AG04449 (cell line): ENCODE measurements at regions not wholly inside any gene's neighbourhood (a gene's known extent, or its start where the extent isn't known, plus 50 kb on each side); places are given as distances from the start of the nearest gene placed in this dataset.

Experiments used
- CTCF ChIA-PET: fragments of 350-600 bp; formaldehyde crosslinking; extraction: SDS; loops from one replicate; lab custom pipeline; 2021; ENCODE audit warnings: antibody characterized with exemption; lab: Yijun Ruan, JAX
- POLR2A ChIA-PET: fragments of 400-600, 350-600 bp; formaldehyde crosslinking; extraction: SDS; loops from one replicate; lab custom pipeline; 2020; ENCODE audit warnings: antibody characterized with exemption, inconsistent platforms; lab: Yijun Ruan, JAX
- DNase-seq: peaks from one replicate; pipeline ENCODE4 v3.0.0-alpha.2; 2010; ENCODE audit warnings: low read depth, low spot score
- H3K4me3 ChIP-seq: 2 replicates; pipeline ENCODE4 v1.5.1; 2011; ENCODE audit warnings: low read depth, mild to moderate bottlenecking, control low read depth, low read length
- TF ChIP-seq, protein P1 (sequence below): IDR thresholded peaks from one replicate; pipeline ENCODE4 v1.5.1; 2011; ENCODE audit warnings: mild to moderate bottlenecking, moderate library complexity, low read length, control low read depth, inconsistent platforms; ENCODE audit not compliant: insufficient read depth; ENCODE audit errors: missing control alignments

DNA sequence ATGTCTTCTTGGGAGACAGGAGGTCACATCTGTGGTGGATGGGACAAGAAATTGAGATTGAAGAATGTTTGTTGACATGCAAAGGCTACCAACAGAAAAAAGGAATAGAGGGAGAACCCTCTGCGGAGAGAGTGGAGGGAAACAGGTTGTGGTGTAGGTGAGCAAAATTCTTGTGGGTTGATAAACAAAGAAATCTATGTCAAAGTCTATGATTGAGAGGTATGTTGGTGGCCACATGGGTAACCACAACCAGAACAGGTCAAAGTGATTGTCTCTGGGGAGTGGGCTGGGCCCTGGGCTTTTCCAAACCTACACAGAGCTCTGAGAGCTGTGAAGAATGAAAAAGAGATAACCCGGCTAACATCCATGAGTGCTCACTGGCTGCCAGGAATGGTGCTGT, 62.8 kb upstream of the NCK2 start:
- POLR2A ChIA-PET, result no interaction called here
- TF ChIP-seq, protein P1, sequence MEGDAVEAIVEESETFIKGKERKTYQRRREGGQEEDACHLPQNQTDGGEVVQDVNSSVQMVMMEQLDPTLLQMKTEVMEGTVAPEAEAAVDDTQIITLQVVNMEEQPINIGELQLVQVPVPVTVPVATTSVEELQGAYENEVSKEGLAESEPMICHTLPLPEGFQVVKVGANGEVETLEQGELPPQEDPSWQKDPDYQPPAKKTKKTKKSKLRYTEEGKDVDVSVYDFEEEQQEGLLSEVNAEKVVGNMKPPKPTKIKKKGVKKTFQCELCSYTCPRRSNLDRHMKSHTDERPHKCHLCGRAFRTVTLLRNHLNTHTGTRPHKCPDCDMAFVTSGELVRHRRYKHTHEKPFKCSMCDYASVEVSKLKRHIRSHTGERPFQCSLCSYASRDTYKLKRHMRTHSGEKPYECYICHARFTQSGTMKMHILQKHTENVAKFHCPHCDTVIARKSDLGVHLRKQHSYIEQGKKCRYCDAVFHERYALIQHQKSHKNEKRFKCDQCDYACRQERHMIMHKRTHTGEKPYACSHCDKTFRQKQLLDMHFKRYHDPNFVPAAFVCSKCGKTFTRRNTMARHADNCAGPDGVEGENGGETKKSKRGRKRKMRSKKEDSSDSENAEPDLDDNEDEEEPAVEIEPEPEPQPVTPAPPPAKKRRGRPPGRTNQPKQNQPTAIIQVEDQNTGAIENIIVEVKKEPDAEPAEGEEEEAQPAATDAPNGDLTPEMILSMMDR, result no peak
- CTCF ChIA-PET, result no interaction called here
- DNase-seq, result no peak
- no peak overlapping the region for H3K4me3 ChIP-seq

GRCh38 chr2:105680357-105680756, 64.4 kb upstream of the NCK2 start:
- TF ChIP-seq, protein P1, result no peak
- no peak for DNase-seq
- CTCF ChIA-PET, result interaction anchor here (1.0 kb wide), 1 partner anchor 10 kb away, joined by 3 read pairs; no protein-coding TSS in a partner anchor
- no peak overlapping the region for H3K4me3 ChIP-seq
- POLR2A ChIA-PET, result no interaction called here

DNA sequence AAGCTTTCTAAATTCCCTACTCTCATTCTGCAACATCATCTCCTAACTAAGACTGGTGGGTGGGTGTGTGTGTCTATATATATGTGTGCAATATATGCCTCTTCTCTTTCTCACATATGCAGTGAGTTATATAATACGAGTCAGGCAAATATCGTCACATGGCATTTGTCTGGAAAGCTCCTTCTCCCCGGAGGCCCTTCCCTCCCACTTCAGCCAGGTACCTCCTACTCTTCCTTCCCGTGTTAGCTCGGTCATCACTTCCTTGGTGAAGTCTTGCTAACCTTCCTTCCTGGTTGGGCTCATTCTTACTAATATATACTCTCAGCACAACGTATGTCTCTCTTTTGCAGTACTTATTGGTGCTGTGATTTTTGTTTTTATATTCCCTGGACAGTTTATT, 66.4 kb upstream of the NCK2 start:
- DNase-seq, result no peak
- TF ChIP-seq, protein P1, result no peak
- CTCF ChIA-PET, result no interaction called here
- H3K4me3 ChIP-seq, result no peak overlapping the region
- POLR2A ChIA-PET, result no interaction called here

- DNase-seq, result no peak
- POLR2A ChIA-PET, result no interaction called here
- TF ChIP-seq, protein P1, result no peak
- no peak overlapping the region for H3K4me3 ChIP-seq
- CTCF ChIA-PET, result no interaction called here
Observed at GRCh38 chr2:105677901-105678300, 66.8 kb upstream of the NCK2 start.

DNA sequence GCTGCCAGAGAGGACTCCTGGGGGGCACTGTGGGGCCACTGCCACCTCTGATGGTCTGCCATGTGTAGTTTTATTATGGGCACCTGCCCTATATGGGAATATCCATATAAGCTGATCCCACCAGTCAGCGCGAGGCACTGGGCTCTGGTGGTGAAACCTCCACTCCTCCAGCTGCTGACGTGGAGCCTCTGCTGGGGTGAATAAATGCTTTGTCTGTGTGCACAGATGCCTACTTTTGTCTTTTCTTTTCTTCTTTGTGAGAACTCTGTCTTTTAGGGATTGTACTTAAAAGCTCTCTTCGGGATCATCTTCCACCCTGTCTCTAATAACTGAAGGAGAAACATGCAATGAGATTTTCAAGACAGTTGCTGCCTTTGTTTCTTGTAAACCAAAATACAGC, 68.9 kb upstream of the NCK2 start:
- ChIA-PET POLR2A (no interaction called here), CTCF (no interaction called here)
- no peak for DNase-seq
- TF ChIP-seq, protein P1, result no peak
- no peak overlapping the region for H3K4me3 ChIP-seq

GRCh38 chr2:105674859-105675541, 69.7 kb upstream of the NCK2 start:
- POLR2A ChIA-PET, result no interaction called here
- no peak for DNase-seq
- TF ChIP-seq, protein P1, result no peak
- H3K4me3 ChIP-seq, result no peak overlapping the region
- CTCF ChIA-PET, result no interaction called here
